HG03060 (cell line): ENCODE measurements at regions not wholly inside any gene's neighbourhood (a gene's known extent, or its start where the extent isn't known, plus 50 kb on each side); places are given as distances from the start of the nearest gene placed in this dataset.

Source experiments
- ATAC-seq: cut with Tn5 transposase; IDR thresholded peaks from one replicate; pipeline ENCODE4 v1.9.1; 2021; ENCODE audit warnings: low read depth, moderate number of reproducible peaks; ENCODE audit not compliant: unreplicated experiment

- no peak for ATAC-seq
Observed at GRCh38 chr7:79732535-79732934, 279.1 kb upstream of the MAGI2 start.

DNA sequence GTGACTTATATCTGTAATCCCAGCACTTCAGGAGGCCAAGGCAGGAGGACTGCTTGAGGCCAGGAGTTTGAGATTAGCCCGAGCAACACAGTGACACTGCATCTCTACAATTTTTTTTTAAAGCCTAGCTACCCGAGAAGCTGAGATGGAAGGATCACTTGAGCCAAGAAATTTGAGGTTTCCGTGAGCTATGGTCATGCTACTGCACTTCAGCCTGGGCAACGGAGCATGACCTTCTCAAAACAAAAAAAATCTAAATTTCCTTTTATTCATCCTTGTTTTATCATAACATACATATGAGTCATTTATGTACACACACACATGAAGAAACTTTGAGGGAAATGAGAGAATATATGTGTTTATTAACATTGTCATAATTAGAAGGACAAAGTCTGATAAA lies 277.5 kb upstream of the MAGI2 start:
- no peak for ATAC-seq

GRCh38 chr7:79723833-79724618 lies 270.6 kb upstream of the MAGI2 start:
- ATAC-seq = no peak

DNA sequence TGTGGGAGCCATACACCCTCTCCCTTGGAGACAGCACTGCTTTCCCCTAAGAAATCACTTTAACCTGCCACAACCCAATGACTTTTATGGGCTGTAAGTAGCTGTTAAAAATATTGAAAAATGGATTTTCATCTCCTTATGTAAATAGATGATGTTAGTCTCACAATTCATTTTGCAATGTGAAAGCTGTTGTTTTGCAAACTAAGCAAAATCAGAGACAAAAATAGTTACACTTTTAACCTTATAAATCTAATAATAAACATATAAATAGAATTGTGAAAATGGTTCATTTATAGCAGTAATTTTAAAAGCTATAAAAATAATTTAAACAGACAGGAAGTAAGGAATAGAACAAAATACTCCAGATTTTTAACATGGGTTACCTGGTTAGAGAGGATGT lies 268.8 kb upstream of the MAGI2 start:
- ATAC-seq = no peak

DNA sequence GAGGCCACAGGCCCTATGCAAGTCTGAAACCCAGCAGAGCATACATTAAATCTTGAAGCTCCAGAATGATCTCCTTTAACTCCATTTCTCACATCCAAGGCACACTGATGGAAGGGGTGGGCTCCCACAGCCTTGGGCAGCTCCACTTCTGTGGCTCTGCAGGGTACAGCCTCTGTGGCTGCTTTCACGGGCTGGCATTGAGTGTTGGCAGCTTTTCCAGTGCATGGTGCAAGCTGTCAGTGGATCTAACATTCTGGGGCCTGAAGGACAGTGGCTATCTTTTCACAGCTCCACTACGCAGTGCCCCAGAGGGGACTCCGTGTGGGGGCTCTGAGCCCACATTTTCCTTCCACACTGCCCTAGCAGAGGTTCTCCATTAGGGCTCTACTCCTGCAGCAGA lies 265.7 kb upstream of the MAGI2 start:
- ATAC-seq = no peak

DNA sequence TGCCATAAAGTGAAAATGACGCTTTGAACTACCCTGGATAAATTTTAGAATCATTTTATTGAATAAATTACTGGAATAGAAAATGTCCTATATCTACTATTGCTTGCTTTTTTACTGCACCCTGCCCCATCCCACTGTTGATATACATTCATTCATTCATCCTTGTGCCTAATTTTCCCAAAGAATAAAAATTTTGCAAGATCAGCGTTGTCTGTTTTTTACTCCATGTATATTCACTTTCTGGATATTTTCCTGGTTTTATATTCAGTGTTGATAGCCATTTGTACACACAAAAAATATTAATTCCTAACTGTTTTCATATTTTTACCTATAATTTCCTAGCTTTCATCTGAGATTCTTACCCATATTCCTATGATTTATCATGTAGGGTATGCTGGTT lies 262.9 kb upstream of the MAGI2 start:
- no peak for ATAC-seq

DNA sequence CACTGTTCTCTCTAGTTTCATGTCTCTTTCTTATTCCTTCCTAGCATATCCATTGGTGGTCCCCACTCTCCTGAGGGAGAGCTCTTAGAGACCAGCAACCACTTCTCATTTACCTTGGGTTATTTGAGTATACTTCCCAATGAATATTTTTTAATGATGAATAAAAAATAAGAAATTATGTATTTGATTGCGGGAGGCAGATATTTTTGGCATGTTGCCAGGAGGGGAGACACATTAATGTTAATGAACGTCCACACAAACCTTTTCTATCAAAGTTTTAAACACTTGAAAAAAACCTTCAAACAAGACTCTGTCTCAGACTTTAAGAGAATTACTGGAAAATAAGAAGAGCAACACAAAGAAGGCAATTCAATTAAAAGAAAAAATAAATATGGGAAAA lies 260.6 kb upstream of the MAGI2 start:
- no peak for ATAC-seq

GRCh38 chr7:79713276-79713675 lies 259.8 kb upstream of the MAGI2 start:
- ATAC-seq = no peak

DNA sequence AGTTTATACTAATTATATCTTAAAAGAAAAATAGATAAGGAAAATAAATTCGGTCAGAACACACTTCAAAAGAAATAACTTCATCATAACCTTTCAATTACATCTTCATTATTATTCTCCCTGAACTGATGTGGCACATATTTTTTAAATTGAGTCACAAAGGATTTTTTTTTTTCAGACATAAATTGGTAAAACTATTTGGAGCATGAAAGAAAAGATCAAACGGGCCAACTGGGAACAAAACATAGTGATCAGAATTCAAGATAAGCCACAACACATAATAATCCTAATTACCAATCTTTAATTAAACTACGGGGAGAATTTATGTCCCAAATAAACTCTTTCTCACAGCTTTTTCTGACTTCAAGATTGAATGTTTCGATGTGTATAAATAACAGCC lies 258.2 kb upstream of the MAGI2 start:
- ATAC-seq = no peak

DNA sequence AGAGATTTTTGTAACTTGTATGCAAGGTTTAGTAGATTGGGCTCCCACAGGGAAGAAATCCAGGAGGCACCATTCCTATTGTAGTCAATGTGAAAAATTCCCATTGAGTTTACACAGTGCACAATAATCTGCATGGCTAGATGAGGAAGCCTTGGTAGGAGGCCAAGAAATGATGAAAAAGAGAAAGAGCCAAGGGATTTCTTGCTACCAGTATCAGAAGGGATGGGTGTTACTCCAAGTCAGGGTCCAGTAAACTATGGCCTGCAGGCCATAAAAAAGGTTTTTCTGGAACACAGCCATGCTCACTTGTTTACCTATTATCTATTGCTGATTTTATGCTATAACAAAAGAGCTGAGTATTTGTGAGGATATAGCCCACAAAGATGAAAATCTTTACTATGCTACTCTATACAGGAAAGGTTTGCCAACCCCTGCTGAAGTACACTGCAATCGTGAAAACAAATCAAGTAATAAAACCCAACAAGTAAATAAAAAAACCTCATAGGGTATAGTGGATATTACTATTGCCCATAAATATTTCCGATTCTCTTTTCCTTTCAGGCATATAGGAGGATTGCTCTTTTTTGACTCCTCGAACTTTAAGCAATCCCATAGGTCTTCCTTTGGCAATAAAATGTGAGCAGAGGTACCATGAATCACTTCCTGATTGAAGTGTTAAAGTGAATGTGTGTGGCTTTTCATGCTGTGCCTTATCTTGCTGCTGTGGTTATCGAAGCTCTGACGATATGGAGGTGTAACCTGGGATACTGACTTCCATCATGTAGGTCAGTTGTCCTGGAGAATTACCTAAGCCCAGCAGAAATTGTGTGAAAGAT lies 256.3 kb upstream of the MAGI2 start:
- ATAC-seq = no peak

DNA sequence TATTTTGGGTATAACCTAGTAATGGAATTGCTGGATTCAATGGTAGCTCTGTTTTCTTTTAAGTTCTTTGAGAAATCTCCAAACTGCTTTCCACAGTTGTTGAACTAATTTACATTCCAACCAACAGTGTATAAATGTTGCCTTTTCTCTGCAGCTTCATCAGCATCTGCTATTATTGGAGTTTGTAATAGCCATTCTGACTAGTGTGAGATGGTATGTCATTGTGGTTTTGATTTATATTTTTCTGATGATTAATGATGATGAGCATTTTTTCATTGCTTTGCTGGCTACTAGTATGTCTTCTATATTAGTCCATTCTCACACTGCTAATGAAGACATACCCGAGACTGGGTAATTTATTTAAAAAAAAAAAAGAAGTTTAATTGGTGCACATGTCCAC lies 248.6 kb upstream of the MAGI2 start:
- no peak for ATAC-seq

DNA sequence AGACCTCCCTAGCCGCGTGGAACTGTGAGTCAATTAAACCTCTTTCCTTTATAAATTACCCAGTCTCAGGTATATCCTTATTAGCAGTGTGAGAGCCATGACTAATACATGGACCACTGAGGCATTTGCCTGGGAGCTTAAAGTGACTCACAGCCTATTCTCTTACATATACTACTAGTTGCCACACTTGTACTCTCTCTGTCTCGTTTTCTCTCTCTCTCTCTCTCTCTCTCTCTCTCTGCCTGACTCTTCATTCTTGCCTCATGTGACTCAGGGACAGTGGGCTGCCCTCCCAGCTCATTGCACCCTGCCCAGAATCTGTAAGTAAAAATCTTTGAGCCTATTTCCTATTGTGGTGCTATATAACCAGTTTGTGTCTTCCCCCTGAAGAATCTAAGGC lies 238.5 kb upstream of the MAGI2 start:
- no peak for ATAC-seq

- no peak for ATAC-seq
Observed at GRCh38 chr7:79691074-79691473, 237.6 kb upstream of the MAGI2 start.

DNA sequence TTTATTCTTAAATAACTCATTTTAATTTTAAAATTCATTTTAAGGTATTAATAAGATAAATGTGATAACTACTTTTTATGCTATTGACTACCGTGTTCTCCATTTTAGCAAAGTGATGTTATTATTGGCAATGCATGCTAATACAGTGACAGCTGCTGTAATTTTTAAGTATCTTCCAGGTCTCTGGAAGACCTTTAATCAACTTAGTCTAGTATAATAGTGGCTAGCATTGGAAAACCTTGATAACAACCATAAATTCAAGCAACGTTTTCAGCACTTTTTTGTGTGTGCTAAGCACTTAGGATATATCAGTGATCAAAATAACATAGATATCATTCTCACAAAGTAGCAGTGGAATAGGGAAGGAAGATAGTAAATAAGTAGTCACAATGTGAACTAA lies 230.9 kb upstream of the MAGI2 start:
- no peak for ATAC-seq

DNA sequence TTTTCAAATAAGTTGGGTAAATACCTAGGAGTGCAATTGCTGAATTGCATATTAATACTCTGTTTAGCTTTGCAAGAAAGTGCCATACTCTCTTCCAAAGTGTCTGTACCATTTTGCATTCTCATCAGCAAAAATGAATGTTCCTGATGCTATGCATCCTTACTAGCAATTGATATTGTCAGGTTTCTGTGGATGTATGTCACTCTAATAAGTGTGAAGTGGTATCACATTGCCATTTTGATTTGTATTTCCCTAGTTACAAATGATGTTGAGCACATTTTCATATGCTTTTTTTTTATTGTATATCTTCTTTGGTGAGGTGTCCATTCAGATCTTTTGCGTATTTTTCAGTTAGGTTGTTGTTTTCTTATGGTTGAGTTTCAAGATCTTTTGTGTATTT lies 230.4 kb upstream of the MAGI2 start:
- ATAC-seq = no peak

DNA sequence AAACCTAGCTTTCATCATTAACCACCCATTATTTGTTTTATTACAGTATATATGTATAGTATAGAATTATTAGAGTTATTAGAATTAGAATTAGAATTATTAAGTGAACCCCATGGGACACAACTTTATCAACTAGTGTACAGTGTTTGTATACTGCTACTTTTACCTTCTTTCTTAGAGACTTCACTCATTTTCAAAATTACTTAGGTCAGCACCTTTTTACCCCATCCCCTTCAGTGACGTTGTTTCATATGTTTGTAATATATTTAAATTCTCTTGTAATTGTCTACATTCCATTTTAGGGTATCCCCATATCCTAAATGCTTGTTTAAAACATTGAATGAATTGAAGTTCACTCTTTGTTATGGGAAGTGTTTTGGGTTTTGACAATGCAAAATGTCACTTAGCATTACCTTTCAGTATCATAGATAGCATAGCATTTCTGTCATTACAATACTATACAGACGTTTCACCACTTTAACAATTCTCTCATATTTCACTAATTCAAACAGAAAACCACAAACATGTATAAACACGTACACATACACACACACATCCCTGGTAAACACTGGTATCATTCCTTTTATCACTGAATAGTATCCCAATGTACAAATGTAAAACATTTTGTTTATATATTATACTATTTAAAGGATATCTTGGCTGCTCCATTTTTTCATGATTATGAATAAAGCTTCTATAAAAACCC lies 229.9 kb upstream of the MAGI2 start:
- no peak for ATAC-seq

- no peak for ATAC-seq
Observed at GRCh38 chr7:79681454-79681853, 228.0 kb upstream of the MAGI2 start.

DNA sequence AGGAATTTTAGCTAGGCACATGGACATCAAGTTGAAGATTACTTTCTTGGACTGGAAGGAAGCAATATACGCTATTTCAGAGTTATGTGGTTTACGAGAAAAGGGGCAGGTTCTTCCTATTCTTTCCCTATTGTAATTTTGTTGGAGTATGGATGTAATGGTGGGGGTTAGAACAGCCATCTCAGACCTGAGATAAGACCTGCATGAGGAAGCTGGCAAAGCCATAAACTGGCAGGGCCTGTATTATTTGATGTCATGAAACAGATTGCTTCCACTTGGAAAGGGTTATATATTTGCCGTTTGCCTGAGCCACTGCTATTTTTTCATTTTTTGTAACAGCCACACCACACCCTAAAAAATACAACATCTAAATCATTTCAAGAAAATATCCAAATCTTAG lies 220.5 kb upstream of the MAGI2 start:
- ATAC-seq = no peak

DNA sequence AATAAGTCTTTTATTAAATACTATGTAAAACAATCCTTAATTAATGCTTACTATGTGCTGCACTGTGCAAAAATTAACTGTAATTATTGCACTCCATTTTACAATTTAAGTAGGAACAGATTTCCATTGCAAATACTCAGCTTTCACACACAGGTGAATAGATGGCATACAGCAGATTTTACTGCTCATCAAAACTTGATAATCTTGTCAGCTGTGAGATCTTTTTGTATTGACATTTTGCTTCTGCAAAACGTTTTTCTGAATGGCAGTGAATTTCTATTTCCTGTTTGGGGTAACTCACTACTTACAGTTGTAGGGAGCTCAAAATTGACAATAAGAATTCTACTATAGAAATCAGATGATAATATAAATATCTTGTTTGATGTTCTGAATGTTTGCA lies 220.0 kb upstream of the MAGI2 start:
- ATAC-seq = no peak

GRCh38 chr7:79668292-79668691 lies 214.8 kb upstream of the MAGI2 start:
- ATAC-seq = no peak

DNA sequence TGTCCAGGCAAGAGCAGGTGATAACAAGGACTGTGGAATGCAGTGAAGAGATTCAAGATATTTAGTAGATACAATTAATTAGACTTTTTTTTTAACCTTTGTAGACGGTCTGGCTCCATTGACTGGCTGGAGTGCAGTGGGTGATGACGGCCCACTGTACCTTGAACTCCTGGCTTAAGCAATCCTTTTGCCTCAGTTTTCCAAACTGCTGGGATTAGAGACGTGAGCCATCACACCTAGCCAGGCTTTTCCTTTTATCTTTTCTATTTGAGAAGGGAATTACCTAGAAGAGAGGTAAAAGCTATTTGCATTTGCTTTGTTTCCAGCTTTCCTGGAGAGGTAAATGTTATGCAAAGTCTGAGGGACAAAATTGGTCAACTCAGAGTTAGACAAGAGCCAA lies 213.0 kb upstream of the MAGI2 start:
- no peak for ATAC-seq
